Nephron progenitor cell (in vitro differentiated cells): ENCODE measurements at regions not wholly inside any gene's neighbourhood (a gene's known extent, or its start where the extent isn't known, plus 50 kb on each side); places are given as distances from the start of the nearest gene placed in this dataset.
A peak's percentile ranks its signal among the peaks of the same experiment; 100 is the strongest.

ENCODE experiments used
- DNase-seq: peaks from one replicate; pipeline ENCODE4 v3.0.0; 2021
- H3K27ac Mint-ChIP-seq: 2 replicates; pipeline ENCODE4 v1.8.0; 2021; ENCODE audit warnings: mild to moderate bottlenecking, moderate library complexity, mixed read lengths
- H3K27me3 Mint-ChIP-seq: 2 replicates; pipeline ENCODE4 v1.8.0; 2021; ENCODE audit warnings: mild to moderate bottlenecking, low read depth, mixed read lengths; ENCODE audit not compliant: poor library complexity
- H3K36me3 Mint-ChIP-seq: 2 replicates; pipeline ENCODE4 v1.8.0; 2021; ENCODE audit warnings: low read depth, mixed read lengths
- H3K4me1 Mint-ChIP-seq: 2 replicates; pipeline ENCODE4 v1.8.0; 2021; ENCODE audit warnings: mixed read lengths
- H3K4me3 Mint-ChIP-seq: 2 replicates; pipeline ENCODE4 v1.8.0; 2021; ENCODE audit warnings: mild to moderate bottlenecking, moderate library complexity, mixed read lengths
- H3K9me3 Mint-ChIP-seq: 2 replicates; pipeline ENCODE4 v1.8.0; 2021; ENCODE audit warnings: mild to moderate bottlenecking, moderate library complexity, mixed read lengths
- CTCF ChIP-seq: fragments of 200-600 bp; sonication (generic); IDR thresholded peaks from 2 replicates; pipeline ENCODE4 v1.5.0; 2021; ENCODE audit warnings: antibody characterized with exemption

- H3K4me3 Mint-ChIP-seq, result no peak overlapping the region
- no peak overlapping the region for H3K27ac Mint-ChIP-seq
- peaks cover 6% of the 10 kb centered on the region for H3K27me3 Mint-ChIP-seq
- peaks cover 50% of the 10 kb centered on the region for H3K4me1 Mint-ChIP-seq
- H3K9me3 Mint-ChIP-seq, result peaks cover 24% of the 10 kb centered on the region
- H3K36me3 Mint-ChIP-seq, result peaks cover 9% of the 10 kb centered on the region
- TF ChIP-seq CTCF, result no peak
- no peak for DNase-seq
Measured at GRCh38 chr5:82384034-82384750, 106.0 kb upstream of the RPS23 start.

GRCh38 chr5:82381591-82381990 is 103.4 kb upstream of the RPS23 start:
- peaks cover 18% of the 10 kb centered on the region for H3K36me3 Mint-ChIP-seq
- H3K9me3 Mint-ChIP-seq, result peaks cover 37% of the 10 kb centered on the region
- H3K27me3 Mint-ChIP-seq, result peaks cover 9% of the 10 kb centered on the region
- peaks cover 28% of the 10 kb centered on the region for H3K4me1 Mint-ChIP-seq
- no peak overlapping the region for H3K27ac Mint-ChIP-seq
- TF ChIP-seq CTCF, result no peak
- H3K4me3 Mint-ChIP-seq, result no peak overlapping the region
- no peak for DNase-seq

GRCh38 chr5:82376307-82376706 is 98.2 kb upstream of the RPS23 start:
- TF ChIP-seq CTCF, result no peak
- Mint-ChIP-seq H3K9me3 (peaks cover 55% of the 10 kb centered on the region), H3K27me3 (peaks cover 9% of the 10 kb centered on the region), H3K36me3 (peaks cover 30% of the 10 kb centered on the region), H3K27ac (no peak overlapping the region), H3K4me1 (peaks cover 26% of the 10 kb centered on the region), H3K4me3 (no peak overlapping the region)
- no peak for DNase-seq

GRCh38 chr5:82375488-82376244 is 97.5 kb upstream of the RPS23 start:
- no peak for TF ChIP-seq CTCF
- H3K36me3 Mint-ChIP-seq, result peaks cover 29% of the 10 kb centered on the region
- peaks cover 8% of the 10 kb centered on the region for H3K27me3 Mint-ChIP-seq
- peaks cover 49% of the 10 kb centered on the region for H3K9me3 Mint-ChIP-seq
- H3K4me3 Mint-ChIP-seq, result no peak overlapping the region
- H3K4me1 Mint-ChIP-seq, result peaks cover 26% of the 10 kb centered on the region
- H3K27ac Mint-ChIP-seq, result peak overlapping the region; percentile 71
- DNase-seq, result no peak

GRCh38 chr5:82374637-82375036 is 96.5 kb upstream of the RPS23 start:
- no peak for TF ChIP-seq CTCF
- Mint-ChIP-seq H3K27me3 (peaks cover 4% of the 10 kb centered on the region), H3K36me3 (peaks cover 23% of the 10 kb centered on the region), H3K9me3 (peaks cover 39% of the 10 kb centered on the region), H3K4me3 (no peak overlapping the region), H3K4me1 (peaks cover 26% of the 10 kb centered on the region), H3K27ac (no peak overlapping the region)
- DNase-seq, result no peak
